ENCODE measurements at regions not wholly inside any gene's neighbourhood (a gene's known extent, or its start where the extent isn't known, plus 50 kb on each side); places are given as distances from the start of the nearest gene placed in this dataset.

DNA sequence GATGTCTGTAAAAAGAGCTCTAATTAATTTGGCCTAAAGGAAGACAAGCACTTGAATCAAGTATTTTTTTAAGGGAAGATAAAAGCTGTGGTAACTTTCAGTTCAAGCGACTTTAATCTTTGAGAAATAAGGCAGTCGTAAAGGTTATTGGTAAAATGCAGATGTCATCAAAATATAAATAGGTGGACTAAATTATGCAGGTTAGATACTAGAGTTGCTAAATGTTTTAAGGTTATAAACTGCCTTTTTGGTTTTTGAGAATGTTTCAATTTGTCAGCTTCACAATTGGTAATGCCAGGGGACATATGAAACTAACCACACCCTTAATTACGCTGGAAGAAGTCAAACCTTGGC, 159.5 kb upstream of the OLIG3 start:
- intact Hi-C loops (cut with micrococcal nuclease; ENCODE audit: unreplicated experiment) (no loop called here), in situ Hi-C loops (cut with HindIII; ENCODE audit: low pct_unique_long_range_greater_than_20kb, low sequenced_read_pairs) (no loop called here)
- BruUV-seq (replicated peaks), result no TSS peak
- Histone ChIP-seq H3K4me1 (ENCODE audit: control insufficient read depth, insufficient read depth, low read length) (no peaks in the 10 kb centered on the region), H3K9me3 (ENCODE audit: control insufficient read depth, insufficient read depth, low read depth, low read length) (peaks cover 20% of the 10 kb centered on the region; the same call in 1 of the 2 replicates), H3K27ac (ENCODE audit: low read length) (no peak overlapping the region), H3K27me3 (ENCODE audit: control insufficient read depth, insufficient read depth, low read length) (no peaks in the 10 kb centered on the region), H3K4me3 (ENCODE audit: low read depth in 2 of 2, low read length in 2 of 2) (no peak overlapping the region), H3K36me3 (ENCODE audit: control insufficient read depth, insufficient read depth, low read length) (no peaks in the 10 kb centered on the region)
- no peak for TF ChIP-seq POLR2AphosphoS5 (IDR thresholded peaks at IDR 0.05; ENCODE audit: low read depth, low read length)
- TF ChIP-seq, protein P1, sequence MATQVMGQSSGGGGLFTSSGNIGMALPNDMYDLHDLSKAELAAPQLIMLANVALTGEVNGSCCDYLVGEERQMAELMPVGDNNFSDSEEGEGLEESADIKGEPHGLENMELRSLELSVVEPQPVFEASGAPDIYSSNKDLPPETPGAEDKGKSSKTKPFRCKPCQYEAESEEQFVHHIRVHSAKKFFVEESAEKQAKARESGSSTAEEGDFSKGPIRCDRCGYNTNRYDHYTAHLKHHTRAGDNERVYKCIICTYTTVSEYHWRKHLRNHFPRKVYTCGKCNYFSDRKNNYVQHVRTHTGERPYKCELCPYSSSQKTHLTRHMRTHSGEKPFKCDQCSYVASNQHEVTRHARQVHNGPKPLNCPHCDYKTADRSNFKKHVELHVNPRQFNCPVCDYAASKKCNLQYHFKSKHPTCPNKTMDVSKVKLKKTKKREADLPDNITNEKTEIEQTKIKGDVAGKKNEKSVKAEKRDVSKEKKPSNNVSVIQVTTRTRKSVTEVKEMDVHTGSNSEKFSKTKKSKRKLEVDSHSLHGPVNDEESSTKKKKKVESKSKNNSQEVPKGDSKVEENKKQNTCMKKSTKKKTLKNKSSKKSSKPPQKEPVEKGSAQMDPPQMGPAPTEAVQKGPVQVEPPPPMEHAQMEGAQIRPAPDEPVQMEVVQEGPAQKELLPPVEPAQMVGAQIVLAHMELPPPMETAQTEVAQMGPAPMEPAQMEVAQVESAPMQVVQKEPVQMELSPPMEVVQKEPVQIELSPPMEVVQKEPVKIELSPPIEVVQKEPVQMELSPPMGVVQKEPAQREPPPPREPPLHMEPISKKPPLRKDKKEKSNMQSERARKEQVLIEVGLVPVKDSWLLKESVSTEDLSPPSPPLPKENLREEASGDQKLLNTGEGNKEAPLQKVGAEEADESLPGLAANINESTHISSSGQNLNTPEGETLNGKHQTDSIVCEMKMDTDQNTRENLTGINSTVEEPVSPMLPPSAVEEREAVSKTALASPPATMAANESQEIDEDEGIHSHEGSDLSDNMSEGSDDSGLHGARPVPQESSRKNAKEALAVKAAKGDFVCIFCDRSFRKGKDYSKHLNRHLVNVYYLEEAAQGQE (IDR thresholded peaks at IDR 0.05; ENCODE audit: insufficient read depth in 1 of 2, low read depth in 2 of 2, low read length in 1 of 2), result no peak
- no peak for TF ChIP-seq CTCF (IDR thresholded peaks at IDR 0.05)
- TF ChIP-seq SIN3A (IDR thresholded peaks at IDR 0.05; ENCODE audit: borderline replicate concordance, insufficient read depth, low read depth, low read length), result no peak
- no peak for TF ChIP-seq TCF7L2 (IDR thresholded peaks at IDR 0.05; ENCODE audit: low read depth, low read length)
- no peak for ATAC-seq
- DNase-seq (ENCODE audit: low read depth, low spot score), result no peak
- ChIA-PET POLR2A (no interaction called here), CTCF (interaction anchor here (0.7 kb wide), 1 partner anchor 292 kb away, joined by 3 read pairs; no protein-coding TSS in a partner anchor)

- CTCF ChIA-PET, result interaction anchor here (0.5 kb wide), 1 partner anchor 212 kb away, joined by 4 read pairs; no protein-coding TSS in a partner anchor
- in situ Hi-C loops (cut with HindIII; ENCODE audit: low pct_unique_long_range_greater_than_20kb, low sequenced_read_pairs), result no loop called here
- intact Hi-C loops (cut with micrococcal nuclease; ENCODE audit: unreplicated experiment), result no loop called here
Observed at GRCh38 chr6:137654365-137654981, 160.3 kb upstream of the OLIG3 start.

More at GRCh38 chr6:137654365-137654981, 160.3 kb upstream of the OLIG3 start:
- no peak for ATAC-seq
- TF ChIP-seq SIN3A (IDR thresholded peaks at IDR 0.05; ENCODE audit: borderline replicate concordance, insufficient read depth, low read depth, low read length) (no peak), CTCF (IDR thresholded peaks at IDR 0.05) (no peak), TCF7L2 (IDR thresholded peaks at IDR 0.05; ENCODE audit: low read depth, low read length) (no peak), POLR2AphosphoS5 (IDR thresholded peaks at IDR 0.05; ENCODE audit: low read depth, low read length) (no peak)
- TF ChIP-seq, protein P1 (IDR thresholded peaks at IDR 0.05; ENCODE audit: insufficient read depth in 1 of 2, low read depth in 2 of 2, low read length in 1 of 2), result no peak
- no peak for DNase-seq (ENCODE audit: low read depth, low spot score)
- H3K9me3 ChIP-seq (ENCODE audit: control insufficient read depth, insufficient read depth, low read depth, low read length), result peaks cover 20% of the 10 kb centered on the region; the same call in 1 of the 2 replicates
- H3K36me3 ChIP-seq (ENCODE audit: control insufficient read depth, insufficient read depth, low read length), result no peaks in the 10 kb centered on the region
- H3K27me3 ChIP-seq (ENCODE audit: control insufficient read depth, insufficient read depth, low read length), result no peaks in the 10 kb centered on the region
- H3K27ac ChIP-seq (ENCODE audit: low read length), result no peak overlapping the region
- no peaks in the 10 kb centered on the region for H3K4me1 ChIP-seq (ENCODE audit: control insufficient read depth, insufficient read depth, low read length)
- no peak overlapping the region for H3K4me3 ChIP-seq (ENCODE audit: low read depth in 2 of 2, low read length in 2 of 2)
- BruUV-seq (replicated peaks), result no TSS peak
- POLR2A ChIA-PET, result no interaction called here

Data from Panc1 (cell line).